ENCODE measurements at regions not wholly inside any gene's neighbourhood (a gene's known extent, or its start where the extent isn't known, plus 50 kb on each side); places are given as distances from the start of the nearest gene placed in this dataset.
"Not testable (repeated sequence)": the region's sequence is repeated elsewhere in the genome, so short reads cannot be mapped to it uniquely, and the experiment has no call there.

- no peak for DNase-seq
Observed at GRCh38 chr18:52220062-52220591, 119.9 kb upstream of the DCC start.

- DNase-seq = peak in 1 of 3 experiments; percentile 50
Observed at GRCh38 chr18:52222211-52222610, 117.8 kb upstream of the DCC start.

DNA sequence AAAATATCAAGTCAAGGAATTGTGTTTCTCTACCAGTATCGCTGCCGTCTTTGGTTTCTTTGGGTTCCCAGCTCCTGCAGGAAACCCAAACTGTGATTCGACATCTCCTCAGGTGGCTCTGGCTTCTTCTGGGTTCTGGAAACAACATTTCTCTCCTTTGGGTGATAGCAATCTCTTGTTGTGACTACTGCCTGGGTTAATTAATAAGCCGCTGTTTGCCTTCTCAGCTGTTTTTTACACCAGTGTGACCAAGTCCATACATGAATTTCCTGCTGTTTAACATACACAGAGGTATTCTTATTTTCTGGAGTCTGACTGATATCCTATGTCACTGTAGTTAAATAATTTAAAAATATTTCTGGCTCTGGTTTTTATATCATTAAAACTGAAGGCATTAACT, 112.5 kb upstream of the DCC start:
- DNase-seq = no peak

GRCh38 chr18:52228166-52228565, 111.8 kb upstream of the DCC start:
- DNase-seq = no peak

DNA sequence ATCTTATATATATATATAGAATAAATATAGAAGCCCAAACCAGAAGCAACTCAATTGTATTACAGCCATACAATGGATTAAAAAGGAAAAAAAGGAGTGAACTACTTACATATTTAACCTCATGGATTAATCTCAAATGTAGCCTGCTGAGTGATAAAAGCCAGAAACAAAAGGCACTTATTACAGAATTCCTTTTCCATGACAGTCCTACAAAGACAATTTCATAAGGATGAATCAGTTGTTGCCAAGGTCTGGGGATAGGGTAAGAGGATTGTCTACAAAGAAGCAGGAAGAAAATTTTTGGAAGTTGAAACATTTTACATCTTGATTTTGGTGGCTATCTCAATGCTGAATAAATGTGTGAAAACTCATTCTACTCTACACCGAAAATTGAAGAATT, 103.9 kb upstream of the DCC start:
- no peak for DNase-seq

DNA sequence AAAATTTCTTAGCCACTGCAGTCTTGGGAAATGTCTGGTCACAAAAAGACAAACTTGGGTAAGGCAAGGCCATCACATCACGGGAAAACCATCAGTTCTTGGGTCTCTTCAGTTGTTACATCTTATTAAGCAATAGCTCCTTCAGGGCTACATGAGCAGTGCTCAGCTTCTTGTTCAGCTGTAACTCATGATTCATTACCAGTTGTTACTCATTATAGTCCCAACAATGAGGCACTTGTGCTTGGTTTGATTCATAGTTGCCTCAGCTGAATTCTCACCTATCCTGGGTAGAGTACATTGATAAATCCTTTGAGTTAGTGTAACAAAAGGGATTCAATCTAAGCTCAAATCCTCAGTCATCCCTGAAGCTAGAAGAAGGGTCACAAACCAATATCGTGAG, 102.4 kb upstream of the DCC start:
- no peak for DNase-seq

DNA sequence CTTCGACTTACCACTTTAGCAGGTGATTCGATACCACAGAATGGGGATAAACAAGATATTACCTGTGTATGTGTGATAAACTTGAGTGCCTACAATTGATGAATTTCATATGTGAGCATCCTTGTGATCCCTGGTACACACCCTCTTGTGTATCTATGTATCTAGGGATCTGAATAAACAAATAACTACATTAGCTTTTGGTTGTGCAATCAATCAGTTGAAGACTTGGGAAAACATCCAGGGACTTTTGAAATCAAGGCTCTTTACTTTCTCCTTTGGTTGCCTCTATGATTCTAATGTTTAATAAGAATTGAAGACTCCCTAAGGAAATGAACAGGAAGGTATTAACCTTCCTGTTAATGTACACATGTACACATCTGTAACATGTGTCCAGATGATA, 97.3 kb upstream of the DCC start:
- no peak for DNase-seq

GRCh38 chr18:52244658-52245057, 95.3 kb upstream of the DCC start:
- no peak for DNase-seq

DNA sequence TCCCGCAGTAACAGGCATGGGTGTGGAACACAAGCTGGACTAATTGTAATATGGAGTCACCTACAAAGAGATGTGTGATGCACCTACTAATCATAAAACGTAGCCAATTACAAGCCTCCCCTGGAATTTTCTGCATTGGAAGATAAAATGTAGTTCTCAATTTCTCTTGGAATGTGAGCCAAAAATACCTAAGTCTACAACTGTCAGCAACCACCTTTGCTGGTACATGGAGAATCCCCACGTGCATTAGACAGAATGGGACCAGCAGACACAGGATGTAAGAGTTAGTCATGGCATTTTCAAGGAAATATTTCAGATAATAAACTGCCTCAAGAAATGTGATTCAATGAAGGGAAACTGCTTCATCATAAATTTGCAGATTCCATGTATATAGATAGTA, 85.6 kb upstream of the DCC start:
- no peak for DNase-seq

- not testable (repeated sequence) for DNase-seq
Observed at GRCh38 chr18:52257417-52257816, 82.6 kb upstream of the DCC start.

- no peak for DNase-seq
Observed at GRCh38 chr18:52275817-52276216, 64.2 kb upstream of the DCC start.

- no peak for DNase-seq
Observed at GRCh38 chr18:52277785-52278184, 62.2 kb upstream of the DCC start.

- peak in 1 of 3 experiments; percentile 70 for DNase-seq
Observed at GRCh38 chr18:52278191-52278590, 61.8 kb upstream of the DCC start.

DNA sequence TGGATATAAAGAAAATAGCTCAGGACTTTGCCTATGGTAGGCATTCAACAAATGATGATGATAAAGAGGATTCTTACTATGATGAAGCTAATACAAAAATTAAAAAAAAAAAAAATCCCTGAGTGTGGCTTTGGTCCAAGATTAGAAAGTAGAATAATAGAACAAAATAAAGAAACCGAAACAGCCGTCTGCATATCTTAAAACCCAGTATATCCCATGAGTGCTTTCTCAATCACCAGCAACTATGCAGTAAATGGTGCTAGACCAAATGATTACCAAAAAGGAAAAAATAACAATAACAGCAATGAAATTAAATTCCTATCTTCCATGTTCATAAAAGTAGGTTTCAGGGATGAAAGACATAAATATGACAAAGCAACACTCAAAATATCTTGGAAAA, 59.3 kb upstream of the DCC start:
- DNase-seq = no peak

- DNase-seq = no peak
Observed at GRCh38 chr18:52283927-52284326, 56.1 kb upstream of the DCC start.

GRCh38 chr18:52286675-52287074, 53.3 kb upstream of the DCC start:
- DNase-seq = no peak

DNA sequence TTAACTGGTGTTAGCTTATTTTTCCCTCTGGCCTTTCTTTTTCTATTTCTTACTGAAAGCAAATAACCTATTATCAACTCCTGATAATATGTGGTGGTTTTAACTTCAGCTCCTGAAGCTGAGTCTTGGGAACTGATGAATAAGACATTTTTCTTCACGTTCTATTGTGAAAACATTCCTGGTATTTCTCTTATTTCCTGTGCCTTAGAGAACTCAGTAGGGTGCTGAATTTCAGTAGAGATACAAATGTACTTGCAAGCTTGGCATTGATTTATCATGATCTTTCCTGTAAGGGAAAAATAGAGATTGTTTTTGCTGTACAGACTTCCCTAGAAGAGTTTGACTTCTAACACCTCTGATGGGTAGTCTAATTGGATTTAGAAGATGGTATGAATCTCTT, 52.8 kb upstream of the DCC start:
- DNase-seq = no peak

GRCh38 chr18:52288403-52289004, 51.5 kb upstream of the DCC start:
- DNase-seq = peak; percentile 33 to 57 (median 48)

GRCh38 chr18:52289392-52289791, 50.6 kb upstream of the DCC start:
- peak in 2 of 3 experiments; percentile 31 to 73 for DNase-seq

Measured in NCI-H1417 (cell line).